GM12891 (cell line): ENCODE measurements at regions not wholly inside any gene's neighbourhood (a gene's known extent, or its start where the extent isn't known, plus 50 kb on each side); places are given as distances from the start of the nearest gene placed in this dataset.

ENCODE experiments used
- PAX5 ChIP-seq: IDR thresholded peaks from 2 replicates; pipeline ENCODE4 v1.6.1; 2011; ENCODE audit warnings: low read length, moderate library complexity, mild to moderate bottlenecking; ENCODE audit not compliant: insufficient read depth, severe bottlenecking
- POLR2A ChIP-seq: IDR thresholded peaks from 2 replicates; pipeline ENCODE4 v1.6.1; 2011; ENCODE audit warnings: low read depth, low read length, control low read depth
- POLR2AphosphoS5 ChIP-seq: IDR thresholded peaks from 2 replicates; pipeline ENCODE4 v1.6.1; 2011; ENCODE audit warnings: low read depth, low read length, control low read depth
- TAF1 ChIP-seq: IDR thresholded peaks from 2 replicates; pipeline ENCODE4 v1.6.1; 2011; ENCODE audit warnings: low read depth, low read length, control low read depth

- no peak for TF ChIP-seq POLR2A
- no peak for TF ChIP-seq POLR2AphosphoS5
- TF ChIP-seq TAF1, result no peak
- no peak for TF ChIP-seq PAX5
Observed at GRCh38 chr6:150315626-150316025, 53.2 kb upstream of the IYD start.
